Loucy (cell line): ENCODE measurements at regions not wholly inside any gene's neighbourhood (a gene's known extent, or its start where the extent isn't known, plus 50 kb on each side); places are given as distances from the start of the nearest gene placed in this dataset.

ENCODE experiments used
- CTCF ChIP-seq: fragments of 200-600 bp; sonication (generic); conservative IDR thresholded peaks from 2 replicates; pipeline ENCODE4 v1.5.1; 2014; ENCODE audit warnings: mild to moderate bottlenecking, antibody characterized with exemption, low read length
- EZH2phosphoT487 ChIP-seq: fragments of 200-600 bp; IDR thresholded peaks from 2 replicates; pipeline ENCODE4 v1.6.1; 2018; ENCODE audit warnings: antibody characterized with exemption, mild to moderate bottlenecking, moderate library complexity, borderline replicate concordance

- TF ChIP-seq CTCF (no peak), EZH2phosphoT487 (no peak)
Measured at GRCh38 chr15:87118846-87119245, 1039.2 kb downstream of the AGBL1 start.
